HUES6 (cell line): ENCODE measurements at regions not wholly inside any gene's neighbourhood (a gene's known extent, or its start where the extent isn't known, plus 50 kb on each side); places are given as distances from the start of the nearest gene placed in this dataset.

Experiments used
- H3K27ac ChIP-seq: 2 replicates; pipeline ENCODE4 v1.7.0; 2013; ENCODE audit warnings: low read depth, mild to moderate bottlenecking, low read length, inconsistent platforms
- H3K27me3 ChIP-seq: 2 replicates; pipeline ENCODE4 v1.6.1; 2013; ENCODE audit warnings: low read length; ENCODE audit not compliant: control insufficient read depth, insufficient read depth
- H3K36me3 ChIP-seq: 2 replicates; pipeline ENCODE4 v1.6.1; 2013; ENCODE audit warnings: low read length; ENCODE audit not compliant: control insufficient read depth, insufficient read depth
- H3K4me1 ChIP-seq: 2 replicates; pipeline ENCODE4 v1.6.1; 2013; ENCODE audit warnings: low read length; ENCODE audit not compliant: control insufficient read depth, insufficient read depth
- H3K4me3 ChIP-seq: 2 replicates; pipeline ENCODE4 v1.5.1; 2013; ENCODE audit warnings: low read depth, low read length
- H3K9ac ChIP-seq: one replicate; pipeline ENCODE4 v1.6.1; 2013; ENCODE audit warnings: mild to moderate bottlenecking, low read length
- H3K9me3 ChIP-seq: 2 replicates; pipeline ENCODE4 v1.6.1; 2013; ENCODE audit warnings: low read depth, low read length; ENCODE audit not compliant: control insufficient read depth, insufficient read depth

- Histone ChIP-seq H3K9me3 (peaks cover 7% of the 10 kb centered on the region; the same call in 1 of the 2 replicates), H3K27me3 (no peaks in the 10 kb centered on the region), H3K4me1 (no peaks in the 10 kb centered on the region), H3K4me3 (no peak overlapping the region), H3K9ac (no peak overlapping the region), H3K27ac (no peak overlapping the region), H3K36me3 (no peaks in the 10 kb centered on the region)
Observed at GRCh38 chr18:28478531-28478930, 301.6 kb upstream of the CDH2 start.

DNA sequence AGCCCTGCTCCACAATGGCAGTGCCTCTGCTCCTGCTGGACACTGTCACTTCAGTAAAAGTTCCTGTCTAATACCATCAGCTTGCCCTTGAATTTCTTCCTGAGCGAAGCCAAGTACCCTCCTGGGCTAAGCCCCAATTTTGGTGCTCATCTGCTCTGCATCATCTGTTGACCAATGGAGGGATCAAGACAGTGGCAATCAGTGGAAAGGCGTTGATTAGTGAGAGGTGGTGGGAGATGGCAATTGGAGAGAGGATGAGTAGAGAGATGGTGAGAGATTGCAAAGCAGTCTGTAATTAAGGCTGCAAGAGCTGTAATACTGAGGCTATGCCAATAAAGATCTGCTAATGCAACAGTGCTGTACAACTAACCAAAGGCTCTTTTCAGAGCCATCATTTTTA lies 299.4 kb upstream of the CDH2 start:
- Histone ChIP-seq H3K4me1 (no peaks in the 10 kb centered on the region), H3K27me3 (no peaks in the 10 kb centered on the region), H3K4me3 (no peak overlapping the region), H3K9ac (no peak overlapping the region), H3K27ac (no peak overlapping the region), H3K9me3 (peaks cover 7% of the 10 kb centered on the region; the same call in 1 of the 2 replicates), H3K36me3 (no peaks in the 10 kb centered on the region)

- Histone ChIP-seq H3K9ac (no peak overlapping the region), H3K27me3 (no peaks in the 10 kb centered on the region), H3K4me3 (no peak overlapping the region), H3K36me3 (no peaks in the 10 kb centered on the region), H3K9me3 (peaks cover 4% of the 10 kb centered on the region; the same call in 1 of the 2 replicates), H3K4me1 (no peaks in the 10 kb centered on the region), H3K27ac (no peak overlapping the region)
Observed at GRCh38 chr18:28469946-28470345, 293.0 kb upstream of the CDH2 start.

- peaks cover 4% of the 10 kb centered on the region; the same call in 1 of the 2 replicates for H3K9me3 ChIP-seq
- no peak overlapping the region for H3K9ac ChIP-seq
- no peak overlapping the region for H3K4me3 ChIP-seq
- no peaks in the 10 kb centered on the region for H3K4me1 ChIP-seq
- H3K36me3 ChIP-seq: no peaks in the 10 kb centered on the region
- H3K27me3 ChIP-seq: no peaks in the 10 kb centered on the region
- H3K27ac ChIP-seq: no peak overlapping the region
Observed at GRCh38 chr18:28468901-28469300, 292.0 kb upstream of the CDH2 start.

DNA sequence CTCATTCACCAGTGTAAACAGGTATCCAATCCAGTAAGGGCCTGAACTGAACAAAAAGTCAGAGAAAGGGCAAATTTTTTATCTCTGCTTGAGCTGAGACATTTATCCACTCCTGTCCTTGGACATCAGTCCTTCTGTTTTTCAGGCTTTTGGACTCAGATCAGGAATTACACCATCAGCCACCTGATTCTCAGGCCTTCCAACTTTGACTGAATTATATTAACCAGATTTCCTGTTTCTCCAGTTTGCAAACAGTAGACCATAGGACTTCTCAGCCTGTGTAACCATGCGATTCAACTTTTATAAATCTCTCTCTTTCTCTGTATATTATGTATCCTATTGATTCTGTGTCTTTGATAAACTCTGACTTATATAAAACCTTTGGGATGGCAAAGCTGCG lies 289.3 kb upstream of the CDH2 start:
- Histone ChIP-seq H3K27me3 (no peaks in the 10 kb centered on the region), H3K27ac (no peak overlapping the region), H3K9ac (no peak overlapping the region), H3K4me3 (no peak overlapping the region), H3K36me3 (no peaks in the 10 kb centered on the region), H3K4me1 (no peaks in the 10 kb centered on the region), H3K9me3 (0 out of 2 replicates have a peak, but pooled peaks cover 4% of the 10 kb centered on the region)

DNA sequence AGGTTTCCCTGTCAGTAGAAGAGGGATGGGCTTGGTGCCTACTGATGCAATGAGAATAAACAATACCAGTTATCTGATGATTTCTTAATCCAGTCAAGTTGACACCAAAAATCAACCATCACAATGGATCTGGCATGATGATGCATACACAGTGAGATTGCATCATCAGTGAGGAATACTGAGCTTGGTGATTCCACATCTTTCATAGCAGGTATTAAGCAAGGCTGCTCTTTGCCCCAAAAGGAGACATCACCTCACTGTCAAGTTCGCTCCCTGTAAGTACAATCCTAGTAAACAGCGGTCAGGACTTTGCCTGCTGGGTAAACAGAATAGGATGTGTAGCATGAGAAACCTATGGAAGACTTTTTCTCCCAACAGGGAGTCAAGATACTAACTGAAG lies 282.7 kb upstream of the CDH2 start:
- H3K9ac ChIP-seq: no peak overlapping the region

DNA sequence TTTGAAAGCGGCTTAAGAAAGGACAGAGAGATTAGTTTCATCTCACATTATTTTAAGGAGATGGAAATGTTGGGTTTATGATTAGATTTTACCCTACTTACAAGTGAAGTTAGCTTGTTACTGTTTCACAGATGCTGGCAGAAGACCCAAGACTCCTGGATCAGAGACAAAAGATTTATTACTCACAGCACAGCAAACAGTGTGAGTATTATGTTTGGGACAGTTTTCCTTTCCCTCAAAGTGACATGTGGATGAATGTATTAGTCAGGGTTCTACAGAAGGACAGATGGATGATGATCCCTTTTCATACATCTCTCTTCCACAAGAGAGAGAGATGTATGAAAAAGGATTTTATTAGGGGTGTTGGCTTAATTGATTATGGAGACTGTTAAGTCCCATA lies 281.8 kb upstream of the CDH2 start:
- Histone ChIP-seq H3K4me3 (no peak overlapping the region), H3K9me3 (no peaks in the 10 kb centered on the region), H3K9ac (no peak overlapping the region), H3K27me3 (no peaks in the 10 kb centered on the region), H3K27ac (no peak overlapping the region), H3K36me3 (no peaks in the 10 kb centered on the region), H3K4me1 (no peaks in the 10 kb centered on the region)

More for the DNA sequence above, 282.7 kb upstream of the CDH2 start:
- Histone ChIP-seq H3K9me3 (no peaks in the 10 kb centered on the region), H3K27me3 (no peaks in the 10 kb centered on the region), H3K27ac (no peak overlapping the region), H3K36me3 (no peaks in the 10 kb centered on the region), H3K4me1 (no peaks in the 10 kb centered on the region), H3K4me3 (no peak overlapping the region)

DNA sequence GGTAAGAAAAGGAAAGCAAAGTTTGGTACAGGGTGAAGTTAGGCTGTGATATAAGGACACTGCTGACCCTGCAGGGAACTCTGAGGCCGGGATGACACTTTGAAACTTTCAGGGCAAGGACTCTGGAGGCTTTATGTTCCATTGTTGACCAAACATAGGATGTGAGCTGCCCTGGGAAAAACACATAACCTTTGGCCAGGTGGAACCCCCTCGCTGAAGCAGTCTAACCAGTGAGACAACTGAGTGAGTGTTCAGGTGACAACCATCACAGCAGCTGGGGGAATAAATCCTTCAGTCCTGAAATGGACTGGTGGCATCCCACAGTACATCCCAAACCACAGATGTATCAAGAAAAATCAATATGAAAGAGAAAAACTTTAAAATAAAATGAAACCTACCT lies 280.9 kb upstream of the CDH2 start:
- no peak overlapping the region for H3K9ac ChIP-seq
- no peaks in the 10 kb centered on the region for H3K36me3 ChIP-seq
- H3K27ac ChIP-seq: no peak overlapping the region
- no peaks in the 10 kb centered on the region for H3K27me3 ChIP-seq
- H3K9me3 ChIP-seq: no peaks in the 10 kb centered on the region
- no peaks in the 10 kb centered on the region for H3K4me1 ChIP-seq
- H3K4me3 ChIP-seq: no peak overlapping the region

GRCh38 chr18:28455971-28456370 lies 279.0 kb upstream of the CDH2 start:
- Histone ChIP-seq H3K9ac (no peak overlapping the region), H3K9me3 (no peaks in the 10 kb centered on the region), H3K4me1 (no peaks in the 10 kb centered on the region), H3K27me3 (no peaks in the 10 kb centered on the region), H3K36me3 (no peaks in the 10 kb centered on the region), H3K27ac (no peak overlapping the region), H3K4me3 (no peak overlapping the region)

DNA sequence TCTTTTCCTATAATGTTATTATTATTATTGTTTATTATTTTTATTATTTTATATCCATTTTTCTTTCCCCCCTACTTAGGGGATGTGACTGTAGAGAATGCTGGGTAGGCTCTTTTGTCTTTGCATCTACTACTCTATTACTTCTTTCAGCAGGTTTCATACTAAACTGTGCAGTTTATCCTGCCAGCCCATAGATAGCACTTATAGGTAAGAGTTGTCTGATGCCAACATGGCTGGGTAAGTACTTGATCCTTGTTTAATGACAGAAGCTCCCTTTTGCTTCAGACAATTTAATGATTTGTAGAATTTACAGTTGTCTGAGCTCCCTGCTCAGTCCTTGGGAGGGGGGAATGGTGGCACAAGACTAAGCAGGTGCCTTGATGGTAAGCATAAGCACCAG lies 262.9 kb upstream of the CDH2 start:
- no peaks in the 10 kb centered on the region for H3K4me1 ChIP-seq
- H3K27me3 ChIP-seq: no peaks in the 10 kb centered on the region
- no peak overlapping the region for H3K27ac ChIP-seq
- H3K9ac ChIP-seq: no peak overlapping the region
- no peak overlapping the region for H3K4me3 ChIP-seq
- no peaks in the 10 kb centered on the region for H3K36me3 ChIP-seq
- no peaks in the 10 kb centered on the region for H3K9me3 ChIP-seq

GRCh38 chr18:28438381-28438780 lies 261.5 kb upstream of the CDH2 start:
- no peaks in the 10 kb centered on the region for H3K27me3 ChIP-seq
- no peaks in the 10 kb centered on the region for H3K36me3 ChIP-seq

GRCh38 chr18:28432339-28432738 lies 255.4 kb upstream of the CDH2 start:
- Histone ChIP-seq H3K4me1 (no peaks in the 10 kb centered on the region; the same call in 1 of the 2 replicates), H3K9me3 (no peaks in the 10 kb centered on the region; the same call in 1 of the 2 replicates), H3K9ac (no peak overlapping the region), H3K27me3 (no peaks in the 10 kb centered on the region), H3K27ac (no peak overlapping the region), H3K4me3 (no peak overlapping the region), H3K36me3 (no peaks in the 10 kb centered on the region)

More at GRCh38 chr18:28438381-28438780, 261.5 kb upstream of the CDH2 start:
- Histone ChIP-seq H3K4me1 (no peaks in the 10 kb centered on the region), H3K27ac (no peak overlapping the region), H3K4me3 (no peak overlapping the region), H3K9ac (no peak overlapping the region), H3K9me3 (no peaks in the 10 kb centered on the region)
